ENCODE measurements at regions not wholly inside any gene's neighbourhood (a gene's known extent, or its start where the extent isn't known, plus 50 kb on each side); places are given as distances from the start of the nearest gene placed in this dataset.
"Not testable (repeated sequence)": the region's sequence is repeated elsewhere in the genome, so short reads cannot be mapped to it uniquely, and the experiment has no call there.

DNA sequence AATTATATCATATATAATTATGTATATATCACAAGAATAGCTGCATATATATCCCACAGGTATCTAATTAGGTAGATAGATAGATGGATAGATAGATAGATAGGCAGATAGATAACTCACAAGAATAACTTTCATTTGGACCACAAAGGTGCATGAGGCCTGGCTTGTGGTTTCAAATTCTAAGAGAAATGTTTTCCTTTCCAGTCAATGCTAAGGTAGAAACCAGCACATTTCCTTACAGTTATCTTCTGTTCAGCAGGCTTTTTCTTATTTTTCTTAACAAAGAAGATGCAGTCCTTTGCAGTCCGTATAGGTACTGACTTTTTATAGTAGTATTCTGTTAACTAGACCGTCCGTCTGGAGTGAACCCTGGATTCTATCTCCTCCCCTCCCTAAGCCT lies 152.9 kb upstream of the ANKFN1 start:
- WGBS: 71% methylated on average over 3 of the region's 3 CpGs
- no peak overlapping the region for H3K4me3 ChIP-seq
- intact Hi-C loops (cut with DNase I): no loop called here
- no peaks in the 10 kb centered on the region for H3K36me3 ChIP-seq
- H3K27me3 ChIP-seq (replicated peaks; ENCODE audit: insufficient read depth): no peaks in the 10 kb centered on the region
- DNase-seq (ENCODE audit: low spot score): no peak
- no peaks in the 10 kb centered on the region for H3K4me1 ChIP-seq (replicated peaks)
- no peak overlapping the region for H3K27ac ChIP-seq
- no peaks in the 10 kb centered on the region for H3K9me3 ChIP-seq
- TF ChIP-seq POLR2AphosphoS5 (IDR thresholded peaks at IDR 0.05) (no peak), CTCF (IDR thresholded peaks at IDR 0.05) (no peak), POLR2A (IDR thresholded peaks at IDR 0.05) (no peak)

DNA sequence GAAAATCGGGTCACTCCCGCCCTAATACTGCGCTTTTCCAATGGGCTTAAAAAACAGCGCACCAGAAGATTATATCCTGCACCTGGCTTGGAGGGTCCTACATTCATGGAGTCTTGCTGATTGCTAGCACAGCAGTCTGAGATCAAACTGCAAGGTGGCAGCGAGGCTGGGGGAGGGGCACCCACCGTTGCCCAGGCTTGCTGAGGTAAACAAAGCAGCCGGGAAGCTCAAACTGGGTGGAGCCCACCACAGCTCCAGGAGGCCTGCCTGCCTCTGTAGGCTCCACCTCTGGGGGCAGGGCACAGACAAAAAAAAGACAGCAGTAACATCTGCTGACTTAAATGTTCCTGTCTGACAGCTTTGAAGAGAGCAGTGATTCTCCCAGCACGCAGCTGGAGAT lies 150.6 kb upstream of the ANKFN1 start:
- H3K27ac ChIP-seq; DNase-seq (ENCODE audit: low spot score); H3K4me3 ChIP-seq; intact Hi-C loops (cut with DNase I); H3K36me3 ChIP-seq; H3K4me1 ChIP-seq (replicated peaks); H3K9me3 ChIP-seq; H3K27me3 ChIP-seq (replicated peaks; ENCODE audit: insufficient read depth): not testable (repeated sequence)
- WGBS: 83% methylated on average over 8 of the region's 8 CpGs

- Histone ChIP-seq H3K9me3 (no peaks in the 10 kb centered on the region), H3K27ac (no peak overlapping the region), H3K4me3 (no peak overlapping the region), H3K4me1 (replicated peaks) (no peaks in the 10 kb centered on the region), H3K27me3 (replicated peaks; ENCODE audit: insufficient read depth) (no peaks in the 10 kb centered on the region), H3K36me3 (no peaks in the 10 kb centered on the region)
- intact Hi-C loops (cut with DNase I): no loop called here
- 42% methylated on average over 5 of the region's 5 CpGs for WGBS
- DNase-seq (ENCODE audit: low spot score): no peak
- no peak for TF ChIP-seq POLR2AphosphoS5 (IDR thresholded peaks at IDR 0.05)
- no peak for TF ChIP-seq POLR2A (IDR thresholded peaks at IDR 0.05)
- TF ChIP-seq CTCF (IDR thresholded peaks at IDR 0.05): no peak
These were observed 143.3 kb upstream of the ANKFN1 start for GRCh38 chr17:56009795-56010651.

DNA sequence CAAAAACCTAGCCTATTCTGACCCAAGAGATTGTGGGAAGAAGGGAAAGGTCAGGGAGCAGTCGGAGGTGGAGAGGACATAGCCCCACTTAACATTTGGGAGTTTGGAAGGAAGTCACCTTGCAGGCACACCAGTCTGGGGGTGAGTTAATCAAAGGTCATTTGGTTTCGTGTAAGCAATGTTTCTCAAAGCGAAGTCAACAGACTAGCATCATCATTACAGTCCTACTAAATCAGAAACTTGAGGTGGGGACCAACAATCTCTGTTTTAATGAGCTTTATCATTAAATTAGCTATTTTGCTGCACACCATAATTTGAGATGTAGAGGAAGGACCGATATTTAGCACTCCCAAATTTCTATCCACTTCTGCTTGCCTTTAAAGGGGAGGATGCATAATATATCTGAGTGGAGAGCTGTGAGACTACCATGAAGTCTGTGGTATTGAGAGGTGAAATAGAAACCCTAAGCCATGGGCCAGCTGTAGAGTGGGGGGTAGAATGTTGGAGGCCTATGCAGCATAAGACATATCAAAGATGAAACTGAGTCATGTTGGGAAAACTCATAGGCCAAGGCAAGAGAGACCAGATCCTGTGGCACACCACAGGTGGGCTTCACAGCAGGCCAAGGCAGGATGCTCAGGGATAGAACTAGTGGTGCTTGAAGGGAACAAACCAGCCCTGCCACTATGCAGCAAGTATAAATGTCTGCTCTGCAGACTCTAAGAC lies 141.7 kb upstream of the ANKFN1 start:
- Histone ChIP-seq H3K9me3 (no peaks in the 10 kb centered on the region), H3K4me1 (replicated peaks) (no peaks in the 10 kb centered on the region), H3K27ac (no peak overlapping the region), H3K27me3 (replicated peaks; ENCODE audit: insufficient read depth) (no peaks in the 10 kb centered on the region), H3K4me3 (no peak overlapping the region), H3K36me3 (no peaks in the 10 kb centered on the region)
- 92% methylated on average over 4 of the region's 4 CpGs for whole genome bisulfite sequencing
- no peak for DNase-seq (ENCODE audit: low spot score)
- intact Hi-C loops (cut with DNase I): no loop called here
- TF ChIP-seq POLR2A (IDR thresholded peaks at IDR 0.05) (no peak), POLR2AphosphoS5 (IDR thresholded peaks at IDR 0.05) (no peak), CTCF (IDR thresholded peaks at IDR 0.05) (no peak)

- Histone ChIP-seq H3K36me3 (no peaks in the 10 kb centered on the region), H3K4me1 (replicated peaks) (no peaks in the 10 kb centered on the region), H3K4me3 (no peak overlapping the region), H3K9me3 (no peaks in the 10 kb centered on the region), H3K27ac (no peak overlapping the region), H3K27me3 (replicated peaks; ENCODE audit: insufficient read depth) (peaks cover 1% of the 10 kb centered on the region)
- DNase-seq (ENCODE audit: low spot score): no peak
- WGBS: 77% methylated on average over 3 of the region's 3 CpGs
- intact Hi-C loops (cut with DNase I): no loop called here
- TF ChIP-seq CTCF (IDR thresholded peaks at IDR 0.05): no peak
These were observed 135.1 kb upstream of the ANKFN1 start for GRCh38 chr17:56018211-56018610.
